HG03469 (cell line): ENCODE measurements at regions not wholly inside any gene's neighbourhood (a gene's known extent, or its start where the extent isn't known, plus 50 kb on each side); places are given as distances from the start of the nearest gene placed in this dataset.

ENCODE experiments used
- ATAC-seq: cut with Tn5 transposase; IDR thresholded peaks from one replicate; pipeline ENCODE4 v1.9.1; 2021; ENCODE audit warnings: mild to moderate bottlenecking, moderate library complexity, moderate number of reproducible peaks; ENCODE audit not compliant: unreplicated experiment

DNA sequence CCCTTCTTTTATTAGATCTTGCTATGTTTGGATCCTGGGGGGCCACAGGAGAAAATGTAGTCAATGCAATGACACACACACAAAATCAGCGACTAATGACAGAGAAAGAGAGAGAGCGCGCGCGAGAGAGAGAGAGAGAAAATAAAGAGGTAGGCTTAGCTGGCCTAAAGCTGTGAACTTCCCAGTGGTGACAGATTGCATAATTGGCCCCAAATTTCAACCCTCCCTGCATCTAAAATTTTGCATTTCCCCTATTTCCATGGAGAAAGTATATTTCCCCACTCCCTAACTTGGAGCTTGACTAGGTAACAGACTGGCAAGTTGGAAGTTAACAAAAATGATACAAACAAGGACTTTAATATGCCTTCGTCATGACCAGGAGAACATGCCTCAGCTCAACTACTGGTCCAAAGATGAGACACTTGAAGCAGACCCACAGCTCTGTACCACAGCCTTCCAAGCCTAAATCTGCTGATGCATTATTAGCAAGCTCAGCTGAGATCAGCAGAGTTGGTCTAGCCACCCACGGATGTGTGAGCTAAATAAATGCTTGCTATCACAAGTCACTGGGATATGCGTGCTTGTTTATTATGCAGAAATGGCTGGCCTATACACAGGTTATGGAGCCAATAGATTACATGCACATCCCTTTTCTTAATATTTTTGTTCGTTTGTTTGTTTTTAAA lies 118.1 kb upstream of the PRDM1 start:
- no peak for ATAC-seq

GRCh38 chr6:105966481-105966880 lies 119.7 kb upstream of the PRDM1 start:
- no peak for ATAC-seq

GRCh38 chr6:105964979-105965760 lies 121.0 kb upstream of the PRDM1 start:
- ATAC-seq, result no peak

GRCh38 chr6:105954148-105954547 lies 132.0 kb upstream of the PRDM1 start:
- ATAC-seq, result no peak

DNA sequence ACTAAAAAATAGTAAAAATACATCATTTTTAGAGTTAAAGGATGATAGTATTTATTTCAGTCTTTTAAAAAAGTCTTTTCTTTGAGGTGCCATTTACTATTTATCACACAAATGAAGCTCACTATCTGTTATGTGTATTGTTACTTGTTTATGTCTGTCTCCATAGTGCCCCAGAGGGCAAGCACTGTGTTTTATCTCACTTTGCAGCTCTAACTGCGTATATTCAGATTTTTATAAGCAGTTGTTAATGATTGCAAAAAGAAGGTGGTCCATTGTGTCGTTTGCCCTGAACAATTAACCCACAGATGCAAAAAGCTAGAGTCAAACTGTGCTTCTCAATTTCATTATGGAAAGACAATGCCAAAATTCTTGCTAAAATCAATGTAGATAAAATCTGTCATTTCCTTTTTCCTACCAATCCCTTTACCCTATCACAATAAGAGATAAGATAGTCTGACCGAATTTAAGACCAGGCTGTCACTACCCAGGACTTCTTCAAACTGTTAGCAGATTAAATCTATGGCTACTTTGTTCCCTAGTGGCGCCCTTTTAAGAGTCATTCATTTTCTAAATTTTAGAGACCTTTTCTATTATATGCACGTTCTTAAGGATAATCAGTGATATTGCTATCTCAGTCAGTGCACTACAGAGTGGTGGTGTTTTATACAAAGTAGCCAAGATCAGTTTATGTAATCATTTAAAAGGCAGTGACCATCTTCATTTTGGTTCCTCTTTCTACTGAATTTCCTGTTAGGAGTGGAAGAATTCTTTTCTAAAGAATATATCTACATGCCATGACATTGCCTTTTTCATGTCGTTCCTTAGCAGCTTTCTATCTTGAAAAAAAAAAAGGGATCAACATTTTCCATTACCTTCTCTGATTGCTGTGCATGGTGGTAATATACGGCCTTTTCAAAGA lies 133.1 kb upstream of the PRDM1 start:
- ATAC-seq, result no peak

DNA sequence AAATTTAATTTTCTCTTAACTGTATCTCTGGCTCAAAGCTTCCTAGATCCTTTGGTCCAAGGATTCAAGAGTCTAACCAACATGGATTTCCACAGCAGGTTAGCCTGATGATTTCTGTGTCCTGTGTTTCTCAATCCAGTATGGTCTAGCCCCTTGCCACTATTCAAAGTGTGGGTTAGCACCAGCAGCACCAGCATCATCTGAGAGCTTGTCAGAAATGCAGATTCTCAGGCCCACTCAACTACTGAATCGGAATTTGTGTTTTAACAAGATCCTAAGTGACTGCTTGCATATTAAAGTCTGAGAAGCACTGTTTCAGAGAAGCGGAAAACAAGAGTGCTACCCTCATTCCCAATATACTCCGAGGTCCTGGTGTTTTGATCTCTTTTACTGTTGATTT lies 133.8 kb upstream of the PRDM1 start:
- ATAC-seq, result no peak

DNA sequence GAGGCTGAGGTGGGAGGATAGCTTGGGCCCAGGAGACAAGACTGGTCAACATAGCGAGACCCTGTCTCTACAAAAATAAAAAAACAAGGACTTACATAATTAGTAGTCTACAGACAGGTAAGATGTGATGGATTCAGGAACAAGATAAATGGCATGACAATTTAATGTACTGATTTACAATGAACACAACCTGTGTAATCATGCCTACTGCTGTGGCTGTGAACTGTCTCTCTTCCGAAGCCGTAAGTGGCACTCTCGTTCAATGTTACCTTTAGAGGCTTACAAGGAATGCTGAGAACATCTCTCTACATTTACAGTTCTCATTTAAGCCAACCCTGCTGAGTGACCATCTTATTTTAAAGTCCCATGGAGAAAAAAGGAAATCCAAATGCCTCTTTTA lies 134.8 kb upstream of the PRDM1 start:
- ATAC-seq, result no peak

DNA sequence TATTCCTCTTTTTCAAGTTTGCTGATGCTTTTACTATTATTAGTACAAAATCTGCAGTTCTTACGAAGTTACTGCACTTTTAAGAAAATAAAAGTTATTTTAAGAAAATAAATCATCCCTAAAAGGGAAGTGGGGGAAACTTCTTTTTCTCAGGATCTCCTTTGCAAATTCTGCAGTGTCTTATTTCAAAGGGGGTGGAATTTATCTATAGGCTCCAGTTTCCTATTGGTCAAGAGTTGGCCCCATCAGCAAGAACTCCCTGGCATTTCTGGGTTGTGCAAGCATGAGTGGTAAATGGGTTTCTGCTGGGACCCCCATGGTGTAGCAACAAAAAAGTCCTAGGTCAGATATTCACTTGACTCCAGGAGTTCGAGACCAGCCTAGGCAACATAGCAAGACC lies 136.3 kb upstream of the PRDM1 start:
- ATAC-seq, result no peak

- ATAC-seq, result no peak
Observed at GRCh38 chr6:105943514-105943913, 142.6 kb upstream of the PRDM1 start.

DNA sequence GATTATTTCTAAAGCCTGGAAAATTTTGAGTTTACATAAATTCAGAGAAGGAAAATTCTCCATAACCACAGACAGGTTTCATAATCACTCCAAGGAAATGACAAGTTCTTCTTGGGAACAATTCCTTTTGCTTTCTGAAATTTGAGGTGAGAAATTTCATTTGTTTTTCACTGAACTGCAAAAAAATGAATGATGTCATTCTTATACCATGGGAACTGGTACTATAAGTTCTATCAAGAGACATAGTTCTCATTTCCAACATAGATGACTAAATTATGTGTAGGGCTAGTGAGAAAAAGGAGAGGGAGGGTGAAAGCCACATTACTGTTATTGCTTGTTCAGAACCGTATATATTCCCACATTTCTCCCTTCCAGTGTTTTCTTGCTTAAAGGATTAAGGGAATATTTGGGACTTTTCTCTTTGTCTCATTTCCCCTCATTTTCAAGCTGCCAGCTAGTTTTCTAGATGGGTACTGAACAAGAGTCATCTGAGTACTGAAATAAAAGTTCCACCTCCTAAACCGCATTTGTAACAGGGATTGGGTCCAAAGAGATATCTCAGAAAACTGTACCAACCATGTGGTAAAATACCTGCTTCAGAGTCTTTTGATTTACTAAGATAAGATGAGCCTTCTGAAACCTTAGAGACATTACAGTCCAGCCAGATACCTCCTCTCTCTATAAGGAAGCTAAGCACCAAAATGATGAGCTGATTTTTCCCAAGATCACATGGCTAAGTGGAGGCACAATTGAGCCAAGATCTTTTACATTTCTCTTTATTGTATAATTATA lies 144.3 kb upstream of the PRDM1 start:
- no peak for ATAC-seq

DNA sequence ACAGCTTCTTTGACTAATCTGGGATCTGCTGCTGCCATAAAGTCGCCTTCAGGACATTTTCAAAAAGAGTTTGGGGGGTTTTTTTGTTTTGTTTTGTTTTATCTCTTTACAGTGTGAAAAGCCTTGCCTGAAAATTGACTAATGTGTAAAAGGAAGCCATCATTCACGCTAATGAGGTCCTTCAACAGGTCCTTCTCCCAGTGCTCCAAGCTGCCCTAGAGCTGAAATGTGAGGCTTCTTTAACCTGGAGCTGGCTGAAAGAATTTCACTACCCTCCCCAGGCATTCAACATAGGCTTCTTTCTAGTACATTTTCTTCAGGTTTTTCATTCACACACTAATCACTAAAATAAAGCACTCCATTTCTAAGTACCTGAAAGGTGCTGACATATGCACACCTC lies 145.1 kb upstream of the PRDM1 start:
- ATAC-seq, result no peak

DNA sequence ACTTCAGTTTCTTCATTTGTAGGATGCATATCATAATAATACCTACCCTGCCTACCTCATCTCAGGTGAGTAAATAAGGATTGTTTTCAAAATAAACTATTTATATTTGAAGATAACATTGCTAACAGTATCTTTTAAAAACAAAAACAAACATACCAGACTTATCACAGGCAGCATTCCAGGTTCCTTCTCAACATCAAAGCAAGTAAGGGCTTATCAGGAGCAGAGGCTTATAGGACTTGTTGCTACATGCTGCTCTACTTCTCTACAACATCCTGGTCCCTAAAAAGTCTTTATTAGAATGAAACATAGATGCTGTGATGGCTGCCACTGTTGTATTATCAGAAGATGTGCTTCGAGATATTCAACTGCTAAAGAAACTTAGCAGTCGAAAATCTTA lies 149.2 kb upstream of the PRDM1 start:
- no peak for ATAC-seq

GRCh38 chr6:105935416-105935815 lies 150.7 kb upstream of the PRDM1 start:
- no peak for ATAC-seq

DNA sequence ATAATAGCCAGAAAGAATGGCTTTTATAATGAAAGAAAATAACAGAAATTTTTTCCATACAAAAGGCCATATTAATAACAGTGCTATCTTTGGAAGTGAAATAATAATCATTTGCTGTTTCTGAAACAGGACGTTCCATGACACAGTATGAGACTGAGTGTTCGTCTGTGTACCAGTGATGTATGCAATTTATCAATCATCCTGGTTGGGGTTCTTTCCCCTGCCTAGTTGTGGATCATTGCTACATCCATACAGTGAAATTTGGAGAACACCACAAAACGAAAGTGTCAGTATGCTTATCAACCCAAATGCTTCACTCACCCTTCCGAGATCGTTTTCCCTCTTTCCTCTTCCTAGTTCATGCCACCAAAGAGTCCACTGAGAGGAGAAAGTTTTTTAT lies 151.4 kb upstream of the PRDM1 start:
- no peak for ATAC-seq

DNA sequence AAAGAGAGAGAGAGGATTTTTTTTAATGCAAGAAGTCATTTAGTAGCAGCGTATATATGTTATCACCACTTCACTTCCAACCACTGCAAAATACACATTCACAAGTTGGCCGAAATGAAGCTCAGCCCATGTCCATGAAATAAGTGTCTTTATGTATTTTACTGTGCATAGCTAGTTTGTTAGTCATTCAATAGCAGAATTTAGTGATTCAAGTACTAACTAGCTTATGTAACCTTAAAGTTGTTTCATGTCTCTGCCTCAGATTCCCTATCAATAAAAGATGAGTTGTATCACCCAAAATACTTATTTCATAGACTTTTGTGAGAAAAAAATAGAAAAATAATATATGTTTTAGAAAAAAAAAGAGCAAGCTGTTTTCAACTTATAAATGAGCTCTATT lies 153.7 kb upstream of the PRDM1 start:
- no peak for ATAC-seq

DNA sequence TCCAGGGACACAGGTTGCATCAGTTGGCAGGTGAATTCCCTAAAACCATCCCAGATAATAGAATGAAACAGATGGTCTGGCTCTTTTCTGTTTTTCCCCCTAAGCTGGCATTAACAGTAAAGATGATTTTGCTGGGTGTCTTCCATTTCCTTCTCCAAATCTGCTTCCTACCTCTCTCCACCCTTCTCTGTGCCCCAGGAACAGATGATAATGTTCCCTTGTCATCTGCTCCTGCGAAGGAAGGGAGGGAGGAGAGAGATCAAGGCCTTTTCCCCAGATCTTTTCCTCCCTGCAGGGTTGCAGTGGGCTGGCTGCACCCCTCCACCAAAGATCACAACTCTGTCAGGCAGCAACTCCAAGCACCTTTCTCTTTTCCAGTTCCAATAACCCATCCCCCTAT lies 156.5 kb upstream of the PRDM1 start:
- no peak for ATAC-seq

- no peak for ATAC-seq
Observed at GRCh38 chr6:105926318-105926717, 159.8 kb upstream of the PRDM1 start.

- ATAC-seq, result no peak
Observed at GRCh38 chr6:105925706-105926105, 160.4 kb upstream of the PRDM1 start.

GRCh38 chr6:105921781-105922180 lies 164.4 kb upstream of the PRDM1 start:
- no peak for ATAC-seq

- ATAC-seq, result no peak
Observed at GRCh38 chr6:105920071-105920470, 166.1 kb upstream of the PRDM1 start.
